PC-9 (cell line): ENCODE measurements at regions not wholly inside any gene's neighbourhood (a gene's known extent, or its start where the extent isn't known, plus 50 kb on each side); places are given as distances from the start of the nearest gene placed in this dataset.

Experiments
- CTCF ChIP-seq: fragments of 200-600 bp; sonication (generic); conservative IDR thresholded peaks from 2 replicates; pipeline ENCODE4 v1.6.1; 2017; ENCODE audit warnings: mixed run types, antibody characterized with exemption, mild to moderate bottlenecking, moderate library complexity
- EZH2 ChIP-seq: fragments of 200-600 bp; sonication (generic); IDR thresholded peaks from 2 replicates; pipeline ENCODE4 v1.8.0; 2017; ENCODE audit warnings: antibody characterized with exemption, low read depth

GRCh38 chr2:183339311-183339710 is 215.1 kb downstream of the NUP35 start:
- TF ChIP-seq CTCF (no peak), EZH2 (no peak)
